Stimulated activated naive CD8-positive, alpha-beta T cell treated with anti-CD3 and anti-CD28 coated beads, Interleukin-15, Interleukin-2, amounts not matched to agents 100 ng/mL and 50 ng/mL, for 24 hours (primary cell): ENCODE measurements at regions not wholly inside any gene's neighbourhood (a gene's known extent, or its start where the extent isn't known, plus 50 kb on each side); places are given as distances from the start of the nearest gene placed in this dataset.

Experiments
- H3K27ac Mint-ChIP-seq: one replicate; pipeline ENCODE4 v1.8.0; 2021; ENCODE audit warnings: mild to moderate bottlenecking, mixed read lengths
- H3K27me3 Mint-ChIP-seq: one replicate; pipeline ENCODE4 v1.8.0; 2021; ENCODE audit warnings: mixed read lengths
- H3K36me3 Mint-ChIP-seq: one replicate; pipeline ENCODE4 v1.8.0; 2021; ENCODE audit warnings: low read depth, mixed read lengths
- H3K4me1 Mint-ChIP-seq: one replicate; pipeline ENCODE4 v1.8.0; 2021; ENCODE audit warnings: low read depth, mixed read lengths
- H3K4me3 Mint-ChIP-seq: one replicate; pipeline ENCODE4 v1.8.0; 2021; ENCODE audit warnings: mild to moderate bottlenecking, mixed read lengths
- H3K9me3 Mint-ChIP-seq: one replicate; pipeline ENCODE4 v1.8.0; 2021; ENCODE audit warnings: mixed read lengths

- H3K4me1 Mint-ChIP-seq, result no peaks in the 10 kb centered on the region
- no peak overlapping the region for H3K4me3 Mint-ChIP-seq
- no peak overlapping the region for H3K27ac Mint-ChIP-seq
- peaks cover 5% of the 10 kb centered on the region for H3K27me3 Mint-ChIP-seq
- H3K9me3 Mint-ChIP-seq, result no peaks in the 10 kb centered on the region
- H3K36me3 Mint-ChIP-seq, result no peaks in the 10 kb centered on the region
Observed at GRCh38 chr2:196538646-196539045, 100.9 kb upstream of the CCDC150 start.

DNA sequence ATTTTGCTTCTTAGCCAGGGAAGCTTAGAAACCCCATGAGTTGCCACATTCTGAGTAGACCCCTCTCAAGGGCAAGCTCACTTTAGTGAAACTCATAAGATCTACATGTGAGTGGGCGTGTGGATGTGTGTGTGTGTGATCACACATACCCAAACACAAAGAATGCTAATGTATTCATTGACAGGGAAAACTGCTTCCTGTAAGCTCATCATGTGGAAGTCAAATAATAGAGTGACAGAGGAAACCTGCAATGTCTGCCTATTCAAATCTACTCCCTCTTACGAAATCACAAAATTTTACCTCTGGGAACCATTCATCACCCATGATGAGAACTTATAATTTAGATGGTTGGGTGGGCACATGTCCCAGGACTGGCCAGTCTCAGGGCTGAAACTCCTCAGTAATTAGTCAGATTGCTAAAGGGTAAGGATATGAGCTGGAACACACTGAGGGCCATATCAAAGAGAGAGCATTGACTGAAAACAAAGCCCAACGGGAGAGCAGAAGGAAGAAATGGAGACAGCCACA, 94.5 kb upstream of the CCDC150 start:
- Mint-ChIP-seq H3K4me1 (no peaks in the 10 kb centered on the region), H3K9me3 (no peaks in the 10 kb centered on the region), H3K27me3 (peaks cover 22% of the 10 kb centered on the region), H3K4me3 (no peak overlapping the region), H3K27ac (no peak overlapping the region), H3K36me3 (no peaks in the 10 kb centered on the region)

- H3K27me3 Mint-ChIP-seq, result peaks cover 26% of the 10 kb centered on the region
- H3K27ac Mint-ChIP-seq, result no peak overlapping the region
- no peaks in the 10 kb centered on the region for H3K36me3 Mint-ChIP-seq
- no peaks in the 10 kb centered on the region for H3K9me3 Mint-ChIP-seq
- H3K4me1 Mint-ChIP-seq, result no peaks in the 10 kb centered on the region
- H3K4me3 Mint-ChIP-seq, result no peak overlapping the region
Observed at GRCh38 chr2:196546151-196546919, 93.2 kb upstream of the CCDC150 start.

GRCh38 chr2:196549052-196549451, 90.5 kb upstream of the CCDC150 start:
- Mint-ChIP-seq H3K4me1 (no peaks in the 10 kb centered on the region), H3K9me3 (no peaks in the 10 kb centered on the region), H3K27ac (no peak overlapping the region), H3K36me3 (no peaks in the 10 kb centered on the region), H3K4me3 (no peak overlapping the region), H3K27me3 (peaks cover 26% of the 10 kb centered on the region)

GRCh38 chr2:196551014-196551413, 88.5 kb upstream of the CCDC150 start:
- H3K27me3 Mint-ChIP-seq, result peaks cover 17% of the 10 kb centered on the region
- no peak overlapping the region for H3K27ac Mint-ChIP-seq
- no peak overlapping the region for H3K4me3 Mint-ChIP-seq
- no peaks in the 10 kb centered on the region for H3K36me3 Mint-ChIP-seq
- no peaks in the 10 kb centered on the region for H3K4me1 Mint-ChIP-seq
- no peaks in the 10 kb centered on the region for H3K9me3 Mint-ChIP-seq

GRCh38 chr2:196555161-196555560, 84.4 kb upstream of the CCDC150 start:
- no peaks in the 10 kb centered on the region for H3K9me3 Mint-ChIP-seq
- peaks cover 3% of the 10 kb centered on the region for H3K27me3 Mint-ChIP-seq
- H3K4me1 Mint-ChIP-seq, result no peaks in the 10 kb centered on the region
- no peak overlapping the region for H3K27ac Mint-ChIP-seq
- H3K36me3 Mint-ChIP-seq, result no peaks in the 10 kb centered on the region
- no peak overlapping the region for H3K4me3 Mint-ChIP-seq

DNA sequence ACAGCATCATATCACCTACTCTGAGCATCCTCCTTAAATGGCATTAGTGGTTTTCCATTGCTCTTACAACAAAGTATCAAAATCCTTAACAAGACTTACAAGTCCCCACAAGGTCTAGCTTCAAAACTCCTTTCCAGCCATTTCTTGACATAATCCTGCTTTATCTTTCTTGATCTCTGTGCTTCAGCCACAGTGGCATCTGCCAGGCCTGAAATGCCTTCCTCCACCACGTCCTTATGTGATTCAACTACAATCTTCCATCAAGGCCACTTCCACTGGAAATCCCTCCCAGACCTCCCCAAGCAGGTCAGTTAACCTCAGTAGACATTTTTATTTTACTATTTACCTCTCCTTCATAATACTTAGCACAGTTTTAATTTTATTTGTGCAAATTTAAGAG, 83.8 kb upstream of the CCDC150 start:
- Mint-ChIP-seq H3K9me3 (no peaks in the 10 kb centered on the region), H3K27me3 (peaks cover 3% of the 10 kb centered on the region), H3K4me1 (no peaks in the 10 kb centered on the region), H3K4me3 (no peak overlapping the region), H3K27ac (no peak overlapping the region), H3K36me3 (no peaks in the 10 kb centered on the region)

DNA sequence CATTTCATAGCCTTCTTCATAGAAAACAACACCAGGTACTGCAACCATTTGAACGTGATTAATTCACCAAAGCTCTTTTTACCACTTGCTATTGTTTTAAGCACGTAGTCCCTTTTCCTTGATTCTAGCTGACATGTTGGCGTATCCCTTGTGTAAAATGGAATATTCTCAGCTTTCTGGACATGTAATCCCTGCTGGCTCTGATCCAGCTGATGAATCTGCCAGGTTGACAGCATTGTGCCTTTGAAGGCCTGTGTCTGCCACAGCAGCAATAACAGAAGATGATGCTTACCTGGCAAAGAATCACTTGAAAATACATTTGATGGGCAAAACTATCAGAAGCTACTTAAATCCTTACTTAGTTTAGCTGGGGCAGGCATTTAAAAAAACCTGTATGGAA, 81.0 kb upstream of the CCDC150 start:
- H3K4me1 Mint-ChIP-seq, result no peaks in the 10 kb centered on the region
- H3K27ac Mint-ChIP-seq, result no peak overlapping the region
- no peak overlapping the region for H3K4me3 Mint-ChIP-seq
- H3K27me3 Mint-ChIP-seq, result peaks cover 13% of the 10 kb centered on the region
- no peaks in the 10 kb centered on the region for H3K36me3 Mint-ChIP-seq
- peaks cover 5% of the 10 kb centered on the region for H3K9me3 Mint-ChIP-seq

DNA sequence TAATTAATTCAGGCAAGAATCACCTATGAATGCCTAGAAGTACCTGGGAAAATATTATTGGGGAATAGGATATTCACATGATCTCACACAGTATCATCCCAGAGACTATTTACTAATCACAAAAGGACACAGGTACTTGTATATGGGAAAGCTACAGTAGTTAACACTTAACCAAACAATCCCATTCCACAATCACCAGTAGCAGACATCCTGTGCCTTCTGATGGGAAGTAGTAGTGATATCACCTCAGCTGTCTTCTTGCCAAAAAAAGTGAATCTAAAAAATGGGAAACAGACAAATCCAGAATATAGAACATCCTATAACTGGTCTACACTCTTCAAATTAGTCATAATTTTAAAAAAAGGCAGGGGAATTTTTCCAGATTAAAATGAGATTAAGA, 75.6 kb upstream of the CCDC150 start:
- Mint-ChIP-seq H3K27ac (no peak overlapping the region), H3K9me3 (peaks cover 5% of the 10 kb centered on the region), H3K4me3 (no peak overlapping the region), H3K36me3 (no peaks in the 10 kb centered on the region), H3K27me3 (peaks cover 32% of the 10 kb centered on the region), H3K4me1 (no peaks in the 10 kb centered on the region)

DNA sequence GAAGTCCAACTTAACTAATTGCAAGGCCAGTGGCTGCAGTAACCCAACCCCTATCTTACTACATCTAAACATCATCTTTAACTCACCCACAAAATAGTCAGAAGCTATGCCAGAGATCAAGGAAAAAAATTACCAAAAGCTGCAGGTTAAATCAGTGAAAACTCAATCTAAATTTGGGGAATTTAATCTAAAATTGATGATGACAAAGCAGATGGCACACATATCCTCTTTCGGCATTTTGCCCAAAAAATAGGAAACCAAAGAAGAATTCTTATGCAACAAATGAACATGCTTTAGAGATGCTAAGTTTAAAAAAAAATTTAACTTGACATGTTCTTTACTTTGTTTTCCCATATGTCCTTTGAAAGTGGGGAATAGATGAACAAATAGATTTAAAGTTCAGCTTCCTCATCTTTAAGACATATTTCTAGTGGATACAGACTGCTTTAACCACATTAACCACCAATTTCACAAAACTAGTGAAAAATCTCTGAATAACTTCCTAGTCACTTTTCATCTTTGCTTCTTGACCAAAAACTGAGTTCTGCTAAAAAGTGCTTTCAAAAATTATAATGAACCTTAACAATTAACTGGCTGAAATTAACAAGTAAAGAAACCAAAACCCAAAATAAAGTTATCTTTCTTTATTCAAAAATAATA, 74.3 kb upstream of the CCDC150 start:
- Mint-ChIP-seq H3K27me3 (peaks cover 32% of the 10 kb centered on the region), H3K27ac (no peak overlapping the region), H3K4me1 (no peaks in the 10 kb centered on the region), H3K9me3 (peaks cover 5% of the 10 kb centered on the region), H3K4me3 (no peak overlapping the region), H3K36me3 (no peaks in the 10 kb centered on the region)

- no peak overlapping the region for H3K27ac Mint-ChIP-seq
- H3K27me3 Mint-ChIP-seq, result peaks cover 35% of the 10 kb centered on the region
- no peaks in the 10 kb centered on the region for H3K4me1 Mint-ChIP-seq
- H3K4me3 Mint-ChIP-seq, result no peak overlapping the region
- peaks cover 5% of the 10 kb centered on the region for H3K9me3 Mint-ChIP-seq
- no peaks in the 10 kb centered on the region for H3K36me3 Mint-ChIP-seq
Observed at GRCh38 chr2:196565982-196566381, 73.5 kb upstream of the CCDC150 start.

DNA sequence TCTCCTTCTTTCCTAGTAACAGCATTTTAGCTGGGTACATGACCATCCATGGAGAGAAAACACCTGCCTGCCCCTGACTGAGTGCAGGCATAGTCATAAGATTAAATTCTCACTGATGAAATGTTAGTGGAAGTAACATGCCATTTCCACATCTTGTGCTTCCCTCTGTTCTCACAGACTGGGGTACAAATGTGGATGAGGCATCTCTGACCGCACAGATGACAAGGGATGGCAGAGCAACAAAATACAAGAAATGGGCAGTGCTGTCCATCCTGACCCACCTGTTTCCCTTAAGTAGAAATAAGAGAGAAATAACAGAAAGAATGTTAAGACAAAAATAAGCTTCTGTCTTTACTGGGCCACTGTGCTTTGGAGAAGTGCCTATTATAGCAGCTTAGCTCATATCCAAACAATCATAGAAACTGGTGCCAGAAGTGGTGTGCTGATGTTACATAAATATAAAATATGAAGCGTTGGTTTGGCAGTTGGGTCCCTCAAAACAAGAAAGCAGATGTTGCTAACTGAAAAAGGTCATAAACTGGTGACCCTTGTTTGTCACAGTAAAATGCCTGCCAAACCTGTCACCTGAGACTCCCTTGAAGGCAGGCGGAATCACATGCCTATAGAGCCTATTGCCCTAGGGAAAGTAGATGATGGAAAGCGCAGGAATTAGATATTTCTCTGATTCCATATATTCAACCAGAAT, 72.4 kb upstream of the CCDC150 start:
- Mint-ChIP-seq H3K4me1 (no peaks in the 10 kb centered on the region), H3K27me3 (peaks cover 34% of the 10 kb centered on the region), H3K4me3 (no peak overlapping the region), H3K27ac (no peak overlapping the region), H3K36me3 (no peaks in the 10 kb centered on the region), H3K9me3 (peaks cover 5% of the 10 kb centered on the region)

- H3K27me3 Mint-ChIP-seq, result peaks cover 36% of the 10 kb centered on the region
- H3K4me3 Mint-ChIP-seq, result no peak overlapping the region
- H3K9me3 Mint-ChIP-seq, result peaks cover 6% of the 10 kb centered on the region
- H3K36me3 Mint-ChIP-seq, result no peaks in the 10 kb centered on the region
- H3K27ac Mint-ChIP-seq, result no peak overlapping the region
- no peaks in the 10 kb centered on the region for H3K4me1 Mint-ChIP-seq
Observed at GRCh38 chr2:196568506-196568905, 71.0 kb upstream of the CCDC150 start.

DNA sequence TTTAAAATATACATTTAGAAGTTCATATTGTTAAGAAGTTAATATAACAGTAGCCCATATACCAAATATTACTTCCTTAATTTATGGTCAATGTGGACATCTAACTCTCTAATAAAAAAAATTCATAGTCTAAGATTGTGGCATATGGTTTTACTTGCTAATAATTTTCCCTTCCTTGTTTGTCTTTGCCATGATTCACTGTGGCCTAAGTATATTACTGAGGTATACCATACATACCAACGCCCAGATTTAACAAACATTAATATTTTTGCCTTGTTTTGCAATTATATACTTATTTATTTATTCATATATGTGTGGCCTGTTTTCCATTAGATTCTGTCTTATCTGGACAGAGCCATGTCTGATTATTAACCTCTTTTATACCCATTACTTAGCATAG, 54.6 kb upstream of the CCDC150 start:
- no peak overlapping the region for H3K27ac Mint-ChIP-seq
- H3K4me1 Mint-ChIP-seq, result no peaks in the 10 kb centered on the region
- H3K36me3 Mint-ChIP-seq, result no peaks in the 10 kb centered on the region
- no peak overlapping the region for H3K4me3 Mint-ChIP-seq
- peaks cover 50% of the 10 kb centered on the region for H3K27me3 Mint-ChIP-seq
- peaks cover 16% of the 10 kb centered on the region for H3K9me3 Mint-ChIP-seq

- Mint-ChIP-seq H3K4me1 (no peaks in the 10 kb centered on the region), H3K36me3 (no peaks in the 10 kb centered on the region), H3K27me3 (peaks cover 53% of the 10 kb centered on the region), H3K27ac (no peak overlapping the region), H3K4me3 (no peak overlapping the region), H3K9me3 (peaks cover 16% of the 10 kb centered on the region)
Observed at GRCh38 chr2:196586511-196586991, 53.0 kb upstream of the CCDC150 start.
